HEK293 (cell line): ENCODE measurements at regions not wholly inside any gene's neighbourhood (a gene's known extent, or its start where the extent isn't known, plus 50 kb on each side); places are given as distances from the start of the nearest gene placed in this dataset.

Experiments
- CTCF ChIA-PET: fragments of 350-600 bp; formaldehyde crosslinking; extraction: SDS; loops from one replicate; lab custom pipeline; 2021; ENCODE audit warnings: antibody characterized with exemption; lab: Yijun Ruan, JAX
- POLR2A ChIA-PET: fragments of 300-600 bp; formaldehyde crosslinking; extraction: SDS; loops from one replicate; lab custom pipeline; 2020; ENCODE audit warnings: antibody characterized with exemption, inconsistent platforms; lab: Yijun Ruan, JAX
- H3K27ac ChIP-seq: fragments of 200-500 bp; sonication (Bioruptor generic); 2 replicates; pipeline ENCODE4 v1.5.1; 2014; ENCODE audit warnings: low read depth, low read length, control low read depth, inconsistent platforms; ENCODE audit errors: extremely low read depth
- H3K36me3 ChIP-seq, 2 experiments: fragments of 200-500 bp in 1 of 2; sonication (Bioruptor generic) in 1 of 2; 1 replicate in 1 of 2; 2 replicates in 1 of 2; pipeline ENCODE4 v1.5.1; 2014 to 2017; ENCODE audit warnings: inconsistent platforms in 2 of 2, low read length in 2 of 2; ENCODE audit not compliant: control insufficient read depth in 2 of 2, insufficient read depth in 1 of 2
- H3K4me1 ChIP-seq: fragments of 200-500 bp; sonication (Bioruptor generic); 2 replicates; pipeline ENCODE4 v1.5.1; 2014; ENCODE audit warnings: mild to moderate bottlenecking, low read length, inconsistent platforms; ENCODE audit not compliant: control insufficient read depth, insufficient read depth
- H3K4me3 ChIP-seq: 2 replicates; pipeline ENCODE4 v1.5.1; 2011; ENCODE audit warnings: low read depth, mild to moderate bottlenecking, control low read depth, low read length, moderate library complexity
- H3K9me3 ChIP-seq: fragments of 200-500 bp; sonication (Bioruptor generic); 2 replicates; pipeline ENCODE4 v1.5.1; 2014; ENCODE audit warnings: low read depth, low read length, inconsistent platforms; ENCODE audit not compliant: control insufficient read depth, insufficient read depth
- GLI4 ChIP-seq: fragments of 450-650 bp; formaldehyde crosslinking; IDR thresholded peaks from 2 replicates; pipeline ENCODE4 v1.5.1; 2016; ENCODE audit warnings: missing biosample characterization, missing genetic modification characterization
- TCF7L2 ChIP-seq: IDR thresholded peaks from 2 replicates; pipeline ENCODE4 v1.6.1; 2011; ENCODE audit warnings: low read depth, mild to moderate bottlenecking, inconsistent platforms, low read length, moderate library complexity, borderline replicate concordance
- TRIM28 ChIP-seq: IDR thresholded peaks from 2 replicates; pipeline ENCODE4 v1.6.1; 2011; ENCODE audit warnings: low read length, control low read depth, borderline replicate concordance
- ZBTB17 ChIP-seq: fragments of 450-650 bp; formaldehyde crosslinking; IDR thresholded peaks from 2 replicates; pipeline ENCODE4 v1.5.1; 2016; ENCODE audit warnings: missing biosample characterization, missing genetic modification characterization
- ZNF184 ChIP-seq: fragments of 450-650 bp; IDR thresholded peaks from 2 replicates; pipeline ENCODE4 v1.5.1; 2018; ENCODE audit warnings: missing biosample characterization, mild to moderate bottlenecking, missing genetic modification characterization
- ZNF214 ChIP-seq: fragments of 450-650 bp; formaldehyde crosslinking; IDR thresholded peaks from 2 replicates; pipeline ENCODE4 v1.5.1; 2017; ENCODE audit warnings: missing biosample characterization, mild to moderate bottlenecking, missing genetic modification characterization, borderline replicate concordance
- ZNF23 ChIP-seq: fragments of 450-650 bp; formaldehyde crosslinking; IDR thresholded peaks from 2 replicates; pipeline ENCODE4 v1.5.1; 2016; ENCODE audit warnings: missing biosample characterization, missing genetic modification characterization, borderline replicate concordance
- ZNF354C ChIP-seq: fragments of 450-650 bp; formaldehyde crosslinking; IDR thresholded peaks from 2 replicates; pipeline ENCODE4 v1.5.1; 2016; ENCODE audit warnings: missing biosample characterization, missing genetic modification characterization, low read depth, borderline replicate concordance
- ZNF426 ChIP-seq: fragments of 450-650 bp; formaldehyde crosslinking; IDR thresholded peaks from 2 replicates; pipeline ENCODE4 v1.5.1; 2017; ENCODE audit warnings: missing biosample characterization, missing genetic modification characterization, mild to moderate bottlenecking, inconsistent platforms, moderate library complexity
- ZNF48 ChIP-seq: fragments of 450-650 bp; formaldehyde crosslinking; IDR thresholded peaks from 2 replicates; pipeline ENCODE4 v1.5.1; 2016; ENCODE audit warnings: missing biosample characterization, missing genetic modification characterization
- ZNF514 ChIP-seq: fragments of 450-650 bp; formaldehyde crosslinking; IDR thresholded peaks from 2 replicates; pipeline ENCODE4 v1.5.1; 2016; ENCODE audit warnings: missing biosample characterization, missing genetic modification characterization
- ZNF585B ChIP-seq: fragments of 450-650 bp; formaldehyde crosslinking; IDR thresholded peaks from 2 replicates; pipeline ENCODE4 v1.5.1; 2016; ENCODE audit warnings: missing biosample characterization, missing genetic modification characterization
- ZNF658 ChIP-seq: fragments of 450-650 bp; formaldehyde crosslinking; IDR thresholded peaks from 2 replicates; pipeline ENCODE4; 2016; ENCODE audit warnings: missing biosample characterization, missing genetic modification characterization
- ZNF777 ChIP-seq: fragments of 450-650 bp; formaldehyde crosslinking; IDR thresholded peaks from 2 replicates; pipeline ENCODE4 v1.5.1; 2017; ENCODE audit warnings: missing biosample characterization, missing genetic modification characterization, borderline replicate concordance
- ZNF830 ChIP-seq: fragments of 450-650 bp; IDR thresholded peaks from 2 replicates; pipeline ENCODE4 v1.5.0; 2018; ENCODE audit warnings: missing biosample characterization, missing genetic modification characterization, low read depth, mild to moderate bottlenecking, moderate library complexity
- ZSCAN30 ChIP-seq: fragments of 450-650 bp; IDR thresholded peaks from 2 replicates; pipeline ENCODE4 v1.5.1; 2018; ENCODE audit warnings: missing biosample characterization, mild to moderate bottlenecking, missing genetic modification characterization, moderate library complexity
- ZXDB ChIP-seq: fragments of 450-650 bp; formaldehyde crosslinking; IDR thresholded peaks from 2 replicates; pipeline ENCODE4 v1.5.1; 2016; ENCODE audit warnings: missing biosample characterization, missing genetic modification characterization
- TF ChIP-seq, protein P1 (sequence below): fragments of 450-650 bp; formaldehyde crosslinking; IDR thresholded peaks from 2 replicates; pipeline ENCODE4 v1.5.1; 2016; ENCODE audit warnings: missing biosample characterization, missing genetic modification characterization
- TF ChIP-seq, protein P2 (sequence below): fragments of 450-650 bp; formaldehyde crosslinking; IDR thresholded peaks from 2 replicates; pipeline ENCODE4 v1.5.1; 2016; ENCODE audit warnings: missing biosample characterization, missing genetic modification characterization

DNA sequence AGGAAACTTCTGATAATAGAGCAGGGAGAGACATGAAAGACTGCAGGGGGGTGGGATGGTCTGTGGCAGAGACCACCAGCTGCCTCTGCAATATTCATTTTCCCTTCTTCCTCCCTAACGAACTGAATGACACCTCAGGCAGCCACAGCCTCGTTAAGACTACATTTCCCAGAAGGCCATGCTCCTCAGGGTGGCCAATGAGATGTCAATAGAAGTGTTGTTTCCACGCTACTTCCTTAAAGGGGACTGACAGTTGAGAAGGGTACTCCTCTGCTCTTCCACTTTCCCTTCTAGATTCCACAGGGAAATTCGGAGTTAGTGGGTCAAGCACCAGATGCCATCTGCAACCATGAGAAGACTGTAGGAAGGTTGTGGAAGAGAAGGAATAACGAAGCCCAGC is 52.0 kb upstream of the DAPK1 start:
- TF ChIP-seq ZNF48 (no peak), ZXDB (tag by site-specific recombination) (no peak), ZNF426 (tag by site-specific recombination) (no peak), ZNF514 (tag by site-specific recombination) (no peak), ZNF777 (tag by site-specific recombination) (no peak), TCF7L2 (no peak), ZNF830 (no peak), ZSCAN30 (no peak), TRIM28 (no peak), ZNF184 (tag by site-specific recombination) (no peak), ZNF214 (tag by site-specific recombination) (no peak), ZNF354C (tag by site-specific recombination) (no peak), ZNF658 (tag by site-specific recombination) (no peak)
- Histone ChIP-seq H3K27ac (no peak overlapping the region), H3K4me1 (no peaks in the 10 kb centered on the region), H3K9me3 (no peaks in the 10 kb centered on the region), H3K4me3 (no peak overlapping the region), H3K36me3 (no peaks in the 10 kb centered on the region)
- POLR2A ChIA-PET: no interaction called here
- CTCF ChIA-PET: no interaction called here

DNA sequence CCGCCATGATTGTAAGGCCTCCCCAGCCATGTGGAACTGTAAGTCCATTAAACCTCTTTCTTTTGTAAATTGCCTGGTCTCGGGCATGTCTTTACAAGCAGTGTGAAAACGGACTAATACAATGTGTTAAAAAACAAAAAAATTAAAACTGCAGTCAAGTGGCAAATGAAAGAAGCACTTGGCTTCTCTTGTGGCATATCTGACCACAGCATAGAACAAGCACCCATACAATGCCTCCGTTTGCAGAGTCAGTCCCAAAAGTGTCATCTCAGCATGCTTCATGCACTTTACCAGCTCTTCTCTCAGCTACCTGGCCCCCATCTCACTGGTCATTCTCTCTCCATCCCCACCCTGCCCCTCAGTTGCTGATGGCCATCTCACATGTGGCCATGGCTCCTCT is 51.1 kb upstream of the DAPK1 start:
- ChIA-PET CTCF (no interaction called here), POLR2A (no interaction called here)
- TF ChIP-seq ZNF585B (tag by site-specific recombination) (no peak), ZNF23 (no peak), ZBTB17 (tag by site-specific recombination) (no peak), TRIM28 (no peak), GLI4 (tag by site-specific recombination) (no peak)
- TF ChIP-seq, protein P1, sequence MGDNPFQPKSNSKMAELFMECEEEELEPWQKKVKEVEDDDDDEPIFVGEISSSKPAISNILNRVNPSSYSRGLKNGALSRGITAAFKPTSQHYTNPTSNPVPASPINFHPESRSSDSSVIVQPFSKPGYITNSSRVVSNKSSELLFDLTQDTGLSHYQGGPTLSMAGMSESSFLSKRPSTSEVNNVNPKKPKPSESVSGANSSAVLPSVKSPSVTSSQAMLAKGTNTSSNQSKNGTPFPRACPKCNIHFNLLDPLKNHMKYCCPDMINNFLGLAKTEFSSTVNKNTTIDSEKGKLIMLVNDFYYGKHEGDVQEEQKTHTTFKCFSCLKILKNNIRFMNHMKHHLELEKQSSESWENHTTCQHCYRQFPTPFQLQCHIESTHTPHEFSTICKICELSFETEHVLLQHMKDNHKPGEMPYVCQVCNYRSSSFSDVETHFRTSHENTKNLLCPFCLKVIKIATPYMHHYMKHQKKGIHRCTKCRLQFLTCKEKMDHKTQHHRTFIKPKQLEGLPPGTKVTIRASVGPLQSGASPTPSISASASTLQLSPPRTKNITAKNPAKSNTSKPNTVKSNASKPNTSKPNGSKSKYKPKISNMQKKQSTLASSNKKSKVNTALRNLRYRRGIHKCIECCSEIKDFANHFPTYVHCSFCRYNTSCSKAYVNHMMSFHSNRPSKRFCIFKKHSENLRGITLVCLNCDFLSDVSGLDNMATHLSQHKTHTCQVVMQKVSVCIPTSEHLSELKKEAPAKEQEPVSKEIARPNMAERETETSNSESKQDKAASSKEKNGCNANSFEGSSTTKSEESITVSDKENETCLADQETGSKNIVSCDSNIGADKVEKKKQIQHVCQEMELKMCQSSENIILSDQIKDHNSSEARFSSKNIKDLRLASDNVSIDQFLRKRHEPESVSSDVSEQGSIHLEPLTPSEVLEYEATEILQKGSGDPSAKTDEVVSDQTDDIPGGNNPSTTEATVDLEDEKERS (tag by site-specific recombination): no peak
- TF ChIP-seq, protein P2, sequence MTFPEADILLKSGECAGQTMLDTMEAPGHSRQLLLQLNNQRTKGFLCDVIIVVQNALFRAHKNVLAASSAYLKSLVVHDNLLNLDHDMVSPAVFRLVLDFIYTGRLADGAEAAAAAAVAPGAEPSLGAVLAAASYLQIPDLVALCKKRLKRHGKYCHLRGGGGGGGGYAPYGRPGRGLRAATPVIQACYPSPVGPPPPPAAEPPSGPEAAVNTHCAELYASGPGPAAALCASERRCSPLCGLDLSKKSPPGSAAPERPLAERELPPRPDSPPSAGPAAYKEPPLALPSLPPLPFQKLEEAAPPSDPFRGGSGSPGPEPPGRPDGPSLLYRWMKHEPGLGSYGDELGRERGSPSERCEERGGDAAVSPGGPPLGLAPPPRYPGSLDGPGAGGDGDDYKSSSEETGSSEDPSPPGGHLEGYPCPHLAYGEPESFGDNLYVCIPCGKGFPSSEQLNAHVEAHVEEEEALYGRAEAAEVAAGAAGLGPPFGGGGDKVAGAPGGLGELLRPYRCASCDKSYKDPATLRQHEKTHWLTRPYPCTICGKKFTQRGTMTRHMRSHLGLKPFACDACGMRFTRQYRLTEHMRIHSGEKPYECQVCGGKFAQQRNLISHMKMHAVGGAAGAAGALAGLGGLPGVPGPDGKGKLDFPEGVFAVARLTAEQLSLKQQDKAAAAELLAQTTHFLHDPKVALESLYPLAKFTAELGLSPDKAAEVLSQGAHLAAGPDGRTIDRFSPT (tag by site-specific recombination): no peak
- Histone ChIP-seq H3K4me3 (no peak overlapping the region), H3K9me3 (no peaks in the 10 kb centered on the region), H3K27ac (no peak overlapping the region), H3K36me3 (no peaks in the 10 kb centered on the region), H3K4me1 (no peaks in the 10 kb centered on the region)
